Esophagus muscularis mucosa (tissue), 4 donors: ENCODE measurements at regions not wholly inside any gene's neighbourhood (a gene's known extent, or its start where the extent isn't known, plus 50 kb on each side); places are given as distances from the start of the nearest gene placed in this dataset.

ENCODE experiments used
- CTCF ChIP-seq, 3 experiments: fragments of 200-600 bp in 2 of 3; fragments of 450-650 bp in 1 of 3; sonication (generic) in 2 of 3; IDR thresholded peaks; one replicate each; pipeline ENCODE4 v1.5.1; 2017 to 2019; ENCODE audit warnings: antibody characterized with exemption in 3 of 3, mild to moderate bottlenecking in 2 of 3, moderate library complexity in 1 of 3
- EP300 ChIP-seq: sonication (generic); formaldehyde crosslinking; IDR thresholded peaks from one replicate; pipeline ENCODE4 v1.6.1; 2017; ENCODE audit warnings: antibody characterized with exemption
- POLR2A ChIP-seq: fragments of 450-650 bp; IDR thresholded peaks from one replicate; pipeline ENCODE4 v1.6.1; 2017; ENCODE audit warnings: antibody characterized with exemption, moderate library complexity, mild to moderate bottlenecking, low read depth
- POLR2AphosphoS5 ChIP-seq, 2 donors: sonication (generic); formaldehyde crosslinking; IDR thresholded peaks; one replicate each; pipeline ENCODE4 v1.6.1; 2017; ENCODE audit warnings: antibody characterized with exemption in 2 of 2

DNA sequence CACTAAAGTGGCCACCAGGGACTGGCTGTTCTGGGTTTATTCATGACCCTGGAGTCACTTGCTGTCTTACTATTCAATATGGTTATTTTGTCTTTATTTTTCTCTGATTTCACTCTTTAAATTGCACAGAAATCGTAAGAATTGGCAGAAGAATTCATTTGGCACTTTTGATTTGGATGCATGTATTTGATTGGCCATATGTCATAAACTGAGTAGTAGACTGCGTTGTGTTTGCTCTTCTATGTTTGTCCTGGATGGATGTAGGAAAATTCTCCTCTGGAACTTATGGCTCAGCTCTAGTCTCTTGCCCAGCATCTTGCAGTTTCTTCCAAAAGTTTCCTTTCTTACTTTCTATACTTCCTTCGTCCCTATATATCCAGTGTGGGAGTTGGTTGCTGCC lies 452.7 kb downstream of the GATA3 start:
- TF ChIP-seq CTCF (IDR thresholded peaks at IDR 0.05) (no peak), POLR2AphosphoS5 (IDR thresholded peaks at IDR 0.05) (no peak), POLR2A (no peak), EP300 (no peak)
